Peyer's patch (tissue), 4 donors: ENCODE measurements at regions not wholly inside any gene's neighbourhood (a gene's known extent, or its start where the extent isn't known, plus 50 kb on each side); places are given as distances from the start of the nearest gene placed in this dataset.

Source experiments
- DNase-seq, 3 donors: peaks; one replicate each; pipeline ENCODE4 v3.0.0-alpha.2; 2017 to 2019
- H3K27ac ChIP-seq, 4 donors: fragments of 200-600 bp; sonication (generic); one replicate each; pipeline ENCODE4 v1.5.1; 2016 to 2019
- H3K27me3 ChIP-seq, 2 donors: fragments of 200-600 bp; sonication (generic); one replicate each; pipeline ENCODE4 v1.5.1; 2019
- H3K36me3 ChIP-seq, 3 donors: fragments of 200-600 bp; sonication (generic); one replicate each; pipeline ENCODE4 v1.5.1; 2016 to 2019
- H3K4me1 ChIP-seq, 4 donors: fragments of 200-600 bp; sonication (generic); one replicate each; pipeline ENCODE4 v1.5.1; 2016 to 2019
- H3K4me3 ChIP-seq, 4 donors: fragments of 200-600 bp; sonication (generic); 1 replicate in 3 of 4; 2 replicates in 1 of 4; pipeline ENCODE4 v1.5.1; 2016 to 2019; ENCODE audit warnings: mild to moderate bottlenecking in 1 of 4
- H3K9me3 ChIP-seq, 4 donors: fragments of 200-600 bp; sonication (generic); one replicate each; pipeline ENCODE4 v1.5.1; 2016 to 2019; ENCODE audit warnings: mild to moderate bottlenecking in 1 of 4
- POLR2A ChIP-seq, 2 donors: fragments of 450-650 bp; IDR thresholded peaks; one replicate each; pipeline ENCODE4 v1.5.1; 2017; ENCODE audit warnings: antibody characterized with exemption in 2 of 2, mild to moderate bottlenecking in 2 of 2, moderate library complexity in 2 of 2
- TF ChIP-seq, protein P1 (sequence below), 6 experiments: fragments of 450-650 bp in 4 of 6; fragments of 200-600 bp in 2 of 6; sonication (generic) in 1 of 6; IDR thresholded peaks; one replicate each; pipeline ENCODE4 v1.5.1; 2017 to 2019; ENCODE audit warnings: antibody characterized with exemption in 6 of 6, mild to moderate bottlenecking in 3 of 6, moderate library complexity in 1 of 6

DNA sequence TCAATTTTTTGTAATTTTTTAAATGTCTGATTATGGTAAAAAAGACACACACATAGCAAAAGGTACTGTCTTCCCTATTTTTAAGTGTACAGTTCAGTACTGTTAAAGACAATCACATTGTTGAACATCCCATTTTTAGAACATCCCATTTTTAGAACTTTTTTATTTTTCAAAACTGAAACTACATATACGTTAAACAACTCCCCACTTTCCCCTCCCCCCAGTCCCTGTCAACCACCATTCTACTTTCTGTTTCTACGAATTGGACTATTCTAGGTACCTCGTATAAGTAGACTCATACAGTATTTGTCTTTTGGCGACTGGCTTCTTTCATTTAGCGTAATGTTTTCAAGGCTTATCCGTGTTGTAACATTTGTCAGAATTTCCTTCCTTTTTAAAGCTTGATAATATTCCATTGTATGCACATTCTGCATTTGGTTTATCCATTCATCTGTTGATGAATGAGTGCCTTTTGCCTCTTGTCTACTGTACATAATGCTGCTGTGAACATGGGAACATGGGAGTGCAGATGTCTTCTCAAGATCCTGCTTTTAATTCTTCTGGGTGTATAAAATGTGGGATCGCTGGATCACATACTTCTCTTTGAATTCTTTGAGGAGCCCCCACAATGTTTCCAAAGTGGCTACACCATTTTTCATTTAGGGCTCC is 154.0 kb downstream of the PIK3R1 start:
- peaks cover 0 to 9% (median 0%) of the 10 kb centered on the region in 4 donors for H3K4me1 ChIP-seq
- no peak for TF ChIP-seq POLR2A (IDR thresholded peaks at IDR 0.05)
- TF ChIP-seq, protein P1, sequence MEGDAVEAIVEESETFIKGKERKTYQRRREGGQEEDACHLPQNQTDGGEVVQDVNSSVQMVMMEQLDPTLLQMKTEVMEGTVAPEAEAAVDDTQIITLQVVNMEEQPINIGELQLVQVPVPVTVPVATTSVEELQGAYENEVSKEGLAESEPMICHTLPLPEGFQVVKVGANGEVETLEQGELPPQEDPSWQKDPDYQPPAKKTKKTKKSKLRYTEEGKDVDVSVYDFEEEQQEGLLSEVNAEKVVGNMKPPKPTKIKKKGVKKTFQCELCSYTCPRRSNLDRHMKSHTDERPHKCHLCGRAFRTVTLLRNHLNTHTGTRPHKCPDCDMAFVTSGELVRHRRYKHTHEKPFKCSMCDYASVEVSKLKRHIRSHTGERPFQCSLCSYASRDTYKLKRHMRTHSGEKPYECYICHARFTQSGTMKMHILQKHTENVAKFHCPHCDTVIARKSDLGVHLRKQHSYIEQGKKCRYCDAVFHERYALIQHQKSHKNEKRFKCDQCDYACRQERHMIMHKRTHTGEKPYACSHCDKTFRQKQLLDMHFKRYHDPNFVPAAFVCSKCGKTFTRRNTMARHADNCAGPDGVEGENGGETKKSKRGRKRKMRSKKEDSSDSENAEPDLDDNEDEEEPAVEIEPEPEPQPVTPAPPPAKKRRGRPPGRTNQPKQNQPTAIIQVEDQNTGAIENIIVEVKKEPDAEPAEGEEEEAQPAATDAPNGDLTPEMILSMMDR (IDR thresholded peaks at IDR 0.05), result no peak
- DNase-seq, result peak in 1 of 3 donors; percentile 52

DNA sequence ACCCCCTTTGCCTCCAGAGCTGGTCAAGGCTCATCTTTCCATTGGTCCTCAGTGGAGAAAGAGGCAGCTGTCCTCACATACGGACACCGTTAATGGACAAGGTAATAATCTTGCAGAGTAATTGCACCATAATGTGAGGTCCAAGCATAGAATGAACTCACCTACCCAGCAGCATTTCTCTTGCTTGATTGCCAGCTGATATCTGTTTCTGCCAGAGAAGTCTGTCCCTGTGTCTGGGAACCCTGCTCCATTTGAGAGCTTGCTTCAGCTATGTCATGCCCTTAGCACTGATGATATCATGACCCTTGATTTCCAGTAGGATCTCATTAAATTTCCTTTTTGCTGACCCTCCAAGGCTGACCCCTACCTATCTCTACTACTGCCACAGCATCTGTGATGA is 154.6 kb downstream of the PIK3R1 start:
- Histone ChIP-seq H3K36me3 (no peaks in the 10 kb centered on the region), H3K9me3 (no peaks in the 10 kb centered on the region), H3K4me3 (no peak overlapping the region), H3K27ac (no peak overlapping the region), H3K4me1 (peaks cover 0 to 9% (median 0%) of the 10 kb centered on the region in 4 donors), H3K27me3 (no peaks in the 10 kb centered on the region)
- no peak for DNase-seq
- TF ChIP-seq, protein P1 (IDR thresholded peaks at IDR 0.05), result no peak
- no peak for TF ChIP-seq POLR2A (IDR thresholded peaks at IDR 0.05)

More for the DNA sequence above, 154.0 kb downstream of the PIK3R1 start:
- Histone ChIP-seq H3K27me3 (no peaks in the 10 kb centered on the region), H3K4me3 (no peak overlapping the region), H3K9me3 (no peaks in the 10 kb centered on the region), H3K27ac (no peak overlapping the region), H3K36me3 (no peaks in the 10 kb centered on the region)

GRCh38 chr5:68371607-68372006 is 156.1 kb downstream of the PIK3R1 start:
- DNase-seq, result no peak
- no peak overlapping the region for H3K4me3 ChIP-seq
- no peak overlapping the region for H3K27ac ChIP-seq
- peaks cover 0 to 9% (median 0%) of the 10 kb centered on the region in 4 donors for H3K4me1 ChIP-seq
- no peaks in the 10 kb centered on the region for H3K27me3 ChIP-seq
- H3K36me3 ChIP-seq, result no peaks in the 10 kb centered on the region
- no peaks in the 10 kb centered on the region for H3K9me3 ChIP-seq
- TF ChIP-seq POLR2A (IDR thresholded peaks at IDR 0.05), result no peak
- TF ChIP-seq, protein P1 (IDR thresholded peaks at IDR 0.05), result no peak

- no peaks in the 10 kb centered on the region for H3K36me3 ChIP-seq
- no peak for DNase-seq
- H3K27ac ChIP-seq, result no peak overlapping the region
- H3K4me3 ChIP-seq, result no peak overlapping the region
- no peaks in the 10 kb centered on the region for H3K27me3 ChIP-seq
- TF ChIP-seq, protein P1 (IDR thresholded peaks at IDR 0.05), result no peak
- no peaks in the 10 kb centered on the region for H3K9me3 ChIP-seq
- peaks cover 0 to 9% (median 0%) of the 10 kb centered on the region in 4 donors for H3K4me1 ChIP-seq
Observed at GRCh38 chr5:68372161-68372560, 156.6 kb downstream of the PIK3R1 start.

DNA sequence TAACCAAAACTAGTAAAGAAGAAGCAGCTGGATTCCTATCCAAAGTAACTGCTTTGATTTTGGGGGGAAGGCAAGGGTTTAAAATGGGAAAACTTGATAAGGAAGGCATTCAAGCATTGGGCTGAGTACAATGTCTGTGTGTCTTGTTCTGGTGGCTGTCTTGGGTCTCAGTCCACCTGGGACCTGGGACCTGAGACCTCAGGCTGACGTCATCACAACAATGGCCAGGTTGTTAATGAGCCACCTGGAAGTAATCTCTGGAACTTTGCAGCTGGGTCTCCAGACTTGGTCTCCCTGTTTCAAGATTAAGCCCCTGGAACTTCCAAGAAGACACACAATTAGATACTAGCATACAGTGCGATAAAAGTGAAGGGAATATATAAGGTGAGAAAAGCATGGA is 157.5 kb downstream of the PIK3R1 start:
- Histone ChIP-seq H3K27ac (no peak overlapping the region), H3K27me3 (no peaks in the 10 kb centered on the region), H3K4me3 (no peak overlapping the region), H3K4me1 (peaks cover 0 to 9% (median 0%) of the 10 kb centered on the region in 4 donors), H3K36me3 (no peaks in the 10 kb centered on the region), H3K9me3 (no peaks in the 10 kb centered on the region)
- TF ChIP-seq POLR2A (IDR thresholded peaks at IDR 0.05), result no peak
- TF ChIP-seq, protein P1 (IDR thresholded peaks at IDR 0.05), result no peak
- DNase-seq, result no peak
